WTC11 (cell line): ENCODE measurements at regions not wholly inside any gene's neighbourhood (a gene's known extent, or its start where the extent isn't known, plus 50 kb on each side); places are given as distances from the start of the nearest gene placed in this dataset.

Source experiments
- ATAC-seq: fragments of 200-7000 bp; cut with Tn5 transposase; 2 replicates; pipeline ENCODE4 v1.10.0; 2021; ENCODE audit warnings: mild to moderate bottlenecking, moderate library complexity
- CTCF ChIA-PET: fragments of 300-600 bp; sonication (Branson Sonifier 250); formaldehyde crosslinking; loops from one replicate; lab custom pipeline; 2021; ENCODE audit warnings: antibody characterized with exemption; lab: Charles Lee
- POLR2A ChIA-PET: fragments of 350-600 bp; sonication (Branson Sonifier 250); formaldehyde crosslinking; loops from one replicate; lab custom pipeline; 2021; ENCODE audit warnings: antibody characterized with exemption; lab: Charles Lee
- DNase-seq: peaks from one replicate; pipeline ENCODE4 v3.0.0; 2021; ENCODE audit warnings: low spot score
- H3K27ac Mint-ChIP-seq: 2 replicates; pipeline ENCODE4 v1.8.0; 2021; ENCODE audit warnings: mixed read lengths
- H3K27me3 Mint-ChIP-seq: 2 replicates; pipeline ENCODE4 v1.8.0; 2021; ENCODE audit warnings: low read depth, mild to moderate bottlenecking, moderate library complexity, mixed read lengths
- H3K36me3 Mint-ChIP-seq: 2 replicates; pipeline ENCODE4 v1.8.0; 2021; ENCODE audit warnings: mixed read lengths
- H3K4me1 Mint-ChIP-seq: 2 replicates; pipeline ENCODE4 v1.8.0; 2022; ENCODE audit warnings: mixed read lengths
- H3K4me3 Mint-ChIP-seq: 2 replicates; pipeline ENCODE4 v1.8.0; 2021; ENCODE audit warnings: mild to moderate bottlenecking, moderate library complexity, mixed read lengths
- H3K9me3 Mint-ChIP-seq: 2 replicates; pipeline ENCODE4 v1.8.0; 2021; ENCODE audit warnings: mixed read lengths
- ATF1 ChIP-seq: sonication (generic); formaldehyde crosslinking; IDR thresholded peaks from 2 replicates; pipeline ENCODE4 v1.8.1; 2023; ENCODE audit warnings: mild to moderate bottlenecking, moderate library complexity, missing genetic modification reagents
- ETV6 ChIP-seq: sonication (generic); formaldehyde crosslinking; IDR thresholded peaks from 2 replicates; pipeline ENCODE4 v1.8.1; 2022; ENCODE audit warnings: mild to moderate bottlenecking, missing genetic modification reagents
- JUN ChIP-seq: sonication (generic); formaldehyde crosslinking; IDR thresholded peaks from 2 replicates; pipeline ENCODE4 v1.8.0; 2023; ENCODE audit warnings: mild to moderate bottlenecking, missing genetic modification reagents
- KAT7 ChIP-seq: sonication (generic); formaldehyde crosslinking; IDR thresholded peaks from 2 replicates; pipeline ENCODE4 v1.8.1; 2023; ENCODE audit warnings: missing genetic modification reagents, mild to moderate bottlenecking, borderline replicate concordance
- MXD4 ChIP-seq: fragments of 250-450 bp; sonication (Bioruptor Pico); IDR thresholded peaks from 2 replicates; pipeline ENCODE4 v1.8.0; 2021; ENCODE audit warnings: mild to moderate bottlenecking, moderate library complexity, borderline replicate concordance
- NR2C2 ChIP-seq: sonication (generic); formaldehyde crosslinking; IDR thresholded peaks from 2 replicates; pipeline ENCODE4 v1.8.0; 2022; ENCODE audit warnings: mild to moderate bottlenecking, missing genetic modification reagents
- SMAD4 ChIP-seq: sonication (generic); formaldehyde crosslinking; IDR thresholded peaks from 2 replicates; pipeline ENCODE4 v1.8.0; 2022; ENCODE audit warnings: mild to moderate bottlenecking, missing genetic modification reagents
- ZNF121 ChIP-seq: sonication (generic); formaldehyde crosslinking; IDR thresholded peaks from 2 replicates; pipeline ENCODE4 v1.8.0; 2023; ENCODE audit warnings: missing genetic modification reagents
- ZNF263 ChIP-seq: sonication (generic); formaldehyde crosslinking; IDR thresholded peaks from 2 replicates; pipeline ENCODE4 v1.8.1; 2022; ENCODE audit warnings: low read depth, mild to moderate bottlenecking, moderate library complexity, missing genetic modification reagents
- TF ChIP-seq, protein P1 (sequence below): sonication (generic); formaldehyde crosslinking; IDR thresholded peaks from 2 replicates; pipeline ENCODE4 v1.8.0; 2022; ENCODE audit warnings: missing genetic modification reagents
- TF ChIP-seq, protein P2 (sequence below): sonication (generic); formaldehyde crosslinking; IDR thresholded peaks from 2 replicates; pipeline ENCODE4 v1.8.1; 2022; ENCODE audit warnings: mild to moderate bottlenecking, missing genetic modification reagents, moderate library complexity, borderline replicate concordance
- TF ChIP-seq, protein P3 (sequence below): fragments of 200-600 bp; IDR thresholded peaks from 2 replicates; pipeline ENCODE4 v1.8.0; 2022; ENCODE audit warnings: antibody characterized with exemption
- TF ChIP-seq, protein P4 (sequence below): fragments of 250-450 bp; sonication (Bioruptor Pico); IDR thresholded peaks from 2 replicates; pipeline ENCODE4 v1.9.0; 2021; ENCODE audit warnings: mild to moderate bottlenecking
- TF ChIP-seq, protein P5 (sequence below): sonication (generic); formaldehyde crosslinking; IDR thresholded peaks from 2 replicates; pipeline ENCODE4 v1.8.1; 2023; ENCODE audit warnings: mild to moderate bottlenecking, missing genetic modification reagents

DNA sequence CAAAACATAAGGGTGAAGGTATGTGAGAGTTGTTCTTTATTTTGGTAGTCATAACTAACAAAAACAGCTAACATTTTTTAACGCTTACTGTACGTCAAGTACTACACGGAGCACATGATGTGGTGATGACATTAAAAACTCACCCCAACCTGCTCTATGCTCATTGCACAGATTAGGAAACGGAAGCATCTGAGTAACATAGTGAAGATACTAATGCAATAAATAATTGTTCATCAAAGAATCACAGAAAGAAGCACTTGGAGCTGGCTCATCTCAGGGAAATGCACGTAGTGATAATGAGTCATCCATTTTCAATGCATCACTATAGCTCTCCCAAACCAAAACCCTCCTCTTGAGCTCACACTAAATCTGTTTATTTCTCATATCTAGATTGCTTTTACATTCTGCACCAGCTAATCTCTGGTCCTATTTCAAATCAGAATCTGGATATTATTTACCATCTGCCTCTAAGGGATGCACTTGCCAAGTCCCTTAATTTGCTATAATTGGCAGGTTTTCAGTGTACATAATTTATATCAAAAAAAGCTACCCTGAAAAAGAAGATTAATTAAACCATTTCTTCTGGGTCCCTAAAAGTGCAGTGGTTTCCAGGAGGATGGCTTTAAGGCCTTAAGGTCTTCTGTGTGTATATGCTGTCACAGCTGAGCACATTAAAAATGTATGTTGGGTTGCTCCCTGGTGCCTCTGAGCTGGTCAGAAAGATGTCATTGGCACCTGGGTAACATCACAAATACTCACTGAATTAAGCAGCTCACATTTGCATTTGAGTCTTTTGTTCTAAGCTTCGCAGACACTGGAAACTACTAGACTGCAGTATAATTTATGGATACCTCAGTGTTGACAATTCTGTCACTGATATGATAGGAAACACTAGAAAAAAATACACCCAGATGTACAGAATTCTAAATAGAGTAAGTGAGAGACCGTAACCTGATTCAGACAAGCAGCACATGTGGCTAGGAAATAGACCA, 677.4 kb upstream of the CITED2 start (continued):
- TF ChIP-seq MXD4 = no peak
- TF ChIP-seq SMAD4 = no peak
- TF ChIP-seq ETV6 = no peak
- TF ChIP-seq KAT7 (CRISPR knock-in tag) = no peak
- TF ChIP-seq, protein P1, sequence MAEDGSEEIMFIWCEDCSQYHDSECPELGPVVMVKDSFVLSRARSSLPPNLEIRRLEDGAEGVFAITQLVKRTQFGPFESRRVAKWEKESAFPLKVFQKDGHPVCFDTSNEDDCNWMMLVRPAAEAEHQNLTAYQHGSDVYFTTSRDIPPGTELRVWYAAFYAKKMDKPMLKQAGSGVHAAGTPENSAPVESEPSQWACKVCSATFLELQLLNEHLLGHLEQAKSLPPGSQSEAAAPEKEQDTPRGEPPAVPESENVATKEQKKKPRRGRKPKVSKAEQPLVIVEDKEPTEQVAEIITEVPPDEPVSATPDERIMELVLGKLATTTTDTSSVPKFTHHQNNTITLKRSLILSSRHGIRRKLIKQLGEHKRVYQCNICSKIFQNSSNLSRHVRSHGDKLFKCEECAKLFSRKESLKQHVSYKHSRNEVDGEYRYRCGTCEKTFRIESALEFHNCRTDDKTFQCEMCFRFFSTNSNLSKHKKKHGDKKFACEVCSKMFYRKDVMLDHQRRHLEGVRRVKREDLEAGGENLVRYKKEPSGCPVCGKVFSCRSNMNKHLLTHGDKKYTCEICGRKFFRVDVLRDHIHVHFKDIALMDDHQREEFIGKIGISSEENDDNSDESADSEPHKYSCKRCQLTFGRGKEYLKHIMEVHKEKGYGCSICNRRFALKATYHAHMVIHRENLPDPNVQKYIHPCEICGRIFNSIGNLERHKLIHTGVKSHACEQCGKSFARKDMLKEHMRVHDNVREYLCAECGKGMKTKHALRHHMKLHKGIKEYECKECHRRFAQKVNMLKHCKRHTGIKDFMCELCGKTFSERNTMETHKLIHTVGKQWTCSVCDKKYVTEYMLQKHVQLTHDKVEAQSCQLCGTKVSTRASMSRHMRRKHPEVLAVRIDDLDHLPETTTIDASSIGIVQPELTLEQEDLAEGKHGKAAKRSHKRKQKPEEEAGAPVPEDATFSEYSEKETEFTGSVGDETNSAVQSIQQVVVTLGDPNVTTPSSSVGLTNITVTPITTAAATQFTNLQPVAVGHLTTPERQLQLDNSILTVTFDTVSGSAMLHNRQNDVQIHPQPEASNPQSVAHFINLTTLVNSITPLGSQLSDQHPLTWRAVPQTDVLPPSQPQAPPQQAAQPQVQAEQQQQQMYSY (CRISPR knock-in tag) = no peak
- TF ChIP-seq NR2C2 (CRISPR knock-in tag) = no peak

DNA sequence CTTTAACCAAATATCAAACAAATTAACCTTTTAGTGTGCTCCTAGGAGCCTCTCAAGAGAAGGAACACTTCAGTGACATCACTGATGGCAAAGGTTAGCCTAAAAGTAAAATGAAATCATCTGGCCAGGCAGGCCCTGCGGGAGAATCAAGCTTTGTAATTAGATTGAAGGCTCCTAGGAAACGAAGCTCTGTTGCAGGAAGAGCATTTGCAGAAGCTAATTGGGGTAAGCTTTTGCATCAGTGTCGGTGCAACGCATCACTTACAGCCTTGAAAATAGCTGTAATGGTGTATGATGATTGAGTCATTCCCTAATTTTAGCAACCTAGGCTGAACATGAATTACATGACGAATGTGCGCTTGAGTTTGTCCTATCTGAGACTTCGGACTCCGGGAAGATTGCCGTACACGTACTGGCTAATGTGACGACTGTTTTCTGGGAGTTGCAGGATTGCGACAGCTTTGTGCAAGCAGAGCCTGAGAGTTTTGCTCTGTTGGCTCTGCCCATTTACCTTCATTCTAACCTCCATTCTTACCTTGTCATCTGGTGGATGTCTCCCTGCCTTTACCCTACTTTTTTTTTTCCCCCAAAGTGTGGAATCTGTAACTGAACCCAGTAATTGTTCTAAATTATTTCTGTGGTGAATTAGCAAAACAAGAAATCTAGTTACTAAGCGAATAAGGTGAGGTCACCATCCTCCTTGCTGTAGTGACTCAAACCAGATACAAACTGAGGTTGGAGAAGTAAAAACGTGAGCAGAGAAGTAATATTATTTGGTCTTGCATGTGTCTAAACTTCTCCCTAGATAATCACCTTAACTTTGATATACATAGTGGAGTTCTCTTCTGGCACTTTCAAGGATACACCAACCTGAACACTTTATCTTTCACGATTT, 675.9 kb upstream of the CITED2 start:
- H3K27me3 Mint-ChIP-seq = no peaks in the 10 kb centered on the region
- peak overlapping the region; percentile 88 for H3K27ac Mint-ChIP-seq
- DNase-seq (no peak), ATAC-seq (no peak)
- ChIA-PET POLR2A (no interaction called here), CTCF (interaction anchor here (1.5 kb wide), 1 partner anchor 45 kb away, joined by 3 read pairs; no protein-coding TSS in a partner anchor)
- H3K4me3 Mint-ChIP-seq = no peak overlapping the region
- TF ChIP-seq ZNF121 (CRISPR knock-in tag) (no peak), JUN (CRISPR knock-in tag) (no peak), ATF1 (CRISPR knock-in tag) (no peak), ZNF263 (CRISPR knock-in tag) (no peak)
- TF ChIP-seq, protein P2, sequence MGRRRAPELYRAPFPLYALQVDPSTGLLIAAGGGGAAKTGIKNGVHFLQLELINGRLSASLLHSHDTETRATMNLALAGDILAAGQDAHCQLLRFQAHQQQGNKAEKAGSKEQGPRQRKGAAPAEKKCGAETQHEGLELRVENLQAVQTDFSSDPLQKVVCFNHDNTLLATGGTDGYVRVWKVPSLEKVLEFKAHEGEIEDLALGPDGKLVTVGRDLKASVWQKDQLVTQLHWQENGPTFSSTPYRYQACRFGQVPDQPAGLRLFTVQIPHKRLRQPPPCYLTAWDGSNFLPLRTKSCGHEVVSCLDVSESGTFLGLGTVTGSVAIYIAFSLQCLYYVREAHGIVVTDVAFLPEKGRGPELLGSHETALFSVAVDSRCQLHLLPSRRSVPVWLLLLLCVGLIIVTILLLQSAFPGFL = no peak
- TF ChIP-seq, protein P3, sequence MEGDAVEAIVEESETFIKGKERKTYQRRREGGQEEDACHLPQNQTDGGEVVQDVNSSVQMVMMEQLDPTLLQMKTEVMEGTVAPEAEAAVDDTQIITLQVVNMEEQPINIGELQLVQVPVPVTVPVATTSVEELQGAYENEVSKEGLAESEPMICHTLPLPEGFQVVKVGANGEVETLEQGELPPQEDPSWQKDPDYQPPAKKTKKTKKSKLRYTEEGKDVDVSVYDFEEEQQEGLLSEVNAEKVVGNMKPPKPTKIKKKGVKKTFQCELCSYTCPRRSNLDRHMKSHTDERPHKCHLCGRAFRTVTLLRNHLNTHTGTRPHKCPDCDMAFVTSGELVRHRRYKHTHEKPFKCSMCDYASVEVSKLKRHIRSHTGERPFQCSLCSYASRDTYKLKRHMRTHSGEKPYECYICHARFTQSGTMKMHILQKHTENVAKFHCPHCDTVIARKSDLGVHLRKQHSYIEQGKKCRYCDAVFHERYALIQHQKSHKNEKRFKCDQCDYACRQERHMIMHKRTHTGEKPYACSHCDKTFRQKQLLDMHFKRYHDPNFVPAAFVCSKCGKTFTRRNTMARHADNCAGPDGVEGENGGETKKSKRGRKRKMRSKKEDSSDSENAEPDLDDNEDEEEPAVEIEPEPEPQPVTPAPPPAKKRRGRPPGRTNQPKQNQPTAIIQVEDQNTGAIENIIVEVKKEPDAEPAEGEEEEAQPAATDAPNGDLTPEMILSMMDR = no peak
- TF ChIP-seq, protein P4, sequence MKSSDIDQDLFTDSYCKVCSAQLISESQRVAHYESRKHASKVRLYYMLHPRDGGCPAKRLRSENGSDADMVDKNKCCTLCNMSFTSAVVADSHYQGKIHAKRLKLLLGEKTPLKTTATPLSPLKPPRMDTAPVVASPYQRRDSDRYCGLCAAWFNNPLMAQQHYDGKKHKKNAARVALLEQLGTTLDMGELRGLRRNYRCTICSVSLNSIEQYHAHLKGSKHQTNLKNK = no peak
- TF ChIP-seq, protein P5, sequence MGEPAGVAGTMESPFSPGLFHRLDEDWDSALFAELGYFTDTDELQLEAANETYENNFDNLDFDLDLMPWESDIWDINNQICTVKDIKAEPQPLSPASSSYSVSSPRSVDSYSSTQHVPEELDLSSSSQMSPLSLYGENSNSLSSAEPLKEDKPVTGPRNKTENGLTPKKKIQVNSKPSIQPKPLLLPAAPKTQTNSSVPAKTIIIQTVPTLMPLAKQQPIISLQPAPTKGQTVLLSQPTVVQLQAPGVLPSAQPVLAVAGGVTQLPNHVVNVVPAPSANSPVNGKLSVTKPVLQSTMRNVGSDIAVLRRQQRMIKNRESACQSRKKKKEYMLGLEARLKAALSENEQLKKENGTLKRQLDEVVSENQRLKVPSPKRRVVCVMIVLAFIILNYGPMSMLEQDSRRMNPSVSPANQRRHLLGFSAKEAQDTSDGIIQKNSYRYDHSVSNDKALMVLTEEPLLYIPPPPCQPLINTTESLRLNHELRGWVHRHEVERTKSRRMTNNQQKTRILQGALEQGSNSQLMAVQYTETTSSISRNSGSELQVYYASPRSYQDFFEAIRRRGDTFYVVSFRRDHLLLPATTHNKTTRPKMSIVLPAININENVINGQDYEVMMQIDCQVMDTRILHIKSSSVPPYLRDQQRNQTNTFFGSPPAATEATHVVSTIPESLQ = no peak
- H3K9me3 Mint-ChIP-seq = no peaks in the 10 kb centered on the region
- peaks cover 59% of the 10 kb centered on the region for H3K4me1 Mint-ChIP-seq
- no peaks in the 10 kb centered on the region for H3K36me3 Mint-ChIP-seq
